GM18502 (cell line): ENCODE measurements at regions not wholly inside any gene's neighbourhood (a gene's known extent, or its start where the extent isn't known, plus 50 kb on each side); places are given as distances from the start of the nearest gene placed in this dataset.
"Not testable (repeated sequence)": the region's sequence is repeated elsewhere in the genome, so short reads cannot be mapped to it uniquely, and the experiment has no call there.

Experiments
- ATAC-seq: cut with Tn5 transposase; IDR thresholded peaks from one replicate; pipeline ENCODE4 v1.9.1; 2021; ENCODE audit warnings: mild to moderate bottlenecking; ENCODE audit not compliant: unreplicated experiment, poor library complexity

DNA sequence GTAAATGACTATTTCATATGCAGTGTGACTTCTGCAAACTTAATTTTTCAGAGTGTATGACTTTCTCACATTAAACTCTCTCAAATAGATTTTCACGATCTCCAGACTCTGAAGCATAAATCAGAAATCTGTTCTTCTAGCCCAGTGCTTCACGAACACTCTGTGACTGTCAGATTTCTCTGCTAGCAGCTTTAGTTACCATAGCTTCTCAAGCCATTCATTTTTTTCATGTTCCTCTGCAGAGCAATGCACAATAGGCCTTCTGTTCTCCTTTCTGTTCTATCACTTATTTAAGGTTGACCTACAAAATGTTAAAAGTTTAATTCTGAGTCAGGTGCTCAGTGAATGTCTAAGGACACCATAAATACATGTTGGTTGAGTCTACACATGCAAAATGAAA, 1102.2 kb downstream of the TUSC7 start:
- no peak for ATAC-seq

DNA sequence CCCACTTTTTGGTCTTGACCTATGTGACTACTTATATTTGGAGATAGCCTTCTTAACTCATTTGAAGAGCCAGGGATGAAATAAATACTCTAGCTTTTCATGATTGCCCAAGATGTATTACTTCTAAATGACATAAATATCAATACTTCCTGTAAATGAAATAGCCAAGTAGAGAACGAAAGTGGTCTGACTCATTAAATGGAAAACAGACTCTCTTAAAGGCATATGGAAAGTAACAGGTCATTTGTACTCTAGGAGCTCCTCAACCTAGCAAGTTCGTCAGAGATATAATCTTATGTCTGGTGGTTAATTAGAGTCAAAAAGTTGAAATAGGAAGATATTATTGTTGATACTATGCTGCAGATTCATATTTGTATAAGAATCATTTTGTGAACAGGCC, 1105.4 kb downstream of the TUSC7 start:
- no peak for ATAC-seq

DNA sequence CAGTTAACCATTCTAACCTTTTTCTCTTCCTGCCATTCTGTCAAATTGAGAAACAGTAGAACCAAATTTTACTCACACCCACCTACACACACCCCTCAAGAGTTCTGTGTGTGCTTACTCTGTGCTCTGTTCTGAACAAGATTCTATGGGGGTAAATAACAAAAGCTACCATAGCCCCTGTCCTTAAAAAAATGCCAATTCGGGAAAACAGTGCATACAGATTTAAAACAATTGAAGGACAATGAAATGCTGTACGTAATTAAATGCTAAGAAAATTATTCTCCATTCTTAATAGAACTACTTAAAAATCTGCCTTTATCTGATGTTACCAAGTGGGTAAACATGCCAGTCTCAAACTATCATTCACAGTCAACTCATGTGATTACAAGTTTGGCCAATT, 1107.5 kb downstream of the TUSC7 start:
- ATAC-seq = no peak

DNA sequence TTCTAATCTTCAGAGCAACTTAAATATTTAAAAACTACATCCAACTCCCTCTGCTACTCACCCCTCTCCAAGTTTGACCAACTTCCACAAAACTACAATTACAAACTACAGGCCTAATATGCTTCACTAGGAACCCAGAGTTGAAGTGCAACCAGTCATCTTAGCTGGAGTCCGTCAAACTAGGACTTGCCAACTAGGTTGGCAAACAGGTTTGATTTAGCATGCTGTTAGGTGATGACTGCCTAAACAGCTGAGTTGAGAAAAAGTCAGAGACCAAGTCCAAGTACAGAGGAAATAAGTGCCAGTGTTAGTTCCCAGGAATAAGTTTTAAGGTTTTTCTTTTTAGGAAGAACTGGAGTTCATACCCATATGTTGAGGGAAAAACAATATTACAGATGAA, 1109.0 kb downstream of the TUSC7 start:
- ATAC-seq = no peak

DNA sequence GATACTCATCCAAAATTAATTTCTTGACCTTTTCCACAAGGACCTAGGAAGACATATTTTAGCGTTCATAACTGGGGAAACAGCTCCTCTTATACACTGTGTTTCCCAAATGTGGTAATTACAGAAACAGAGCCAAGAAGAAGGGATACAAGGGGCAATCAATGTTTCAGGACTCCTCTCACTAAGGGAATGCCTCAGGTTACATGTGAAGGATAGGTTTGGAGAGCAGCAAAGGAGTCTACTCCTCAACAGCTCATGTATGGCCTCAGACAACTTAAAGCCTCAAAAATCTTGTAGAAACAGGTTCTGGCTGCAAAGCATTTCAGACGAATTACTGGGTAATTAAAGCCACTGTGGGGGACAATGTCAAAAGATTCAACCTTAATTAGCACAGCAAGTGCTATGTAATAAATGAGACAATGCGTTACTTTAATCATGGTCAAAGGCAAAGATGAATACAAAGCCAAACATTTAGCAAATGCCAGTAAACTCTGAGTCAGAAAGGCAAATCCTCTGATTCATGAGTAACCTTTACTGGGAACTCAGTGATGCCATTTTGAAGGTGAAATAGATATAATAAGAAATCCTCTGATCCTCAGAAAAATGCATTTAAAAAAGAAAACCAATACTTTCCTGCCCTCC, 1111.2 kb downstream of the TUSC7 start:
- ATAC-seq = no peak

DNA sequence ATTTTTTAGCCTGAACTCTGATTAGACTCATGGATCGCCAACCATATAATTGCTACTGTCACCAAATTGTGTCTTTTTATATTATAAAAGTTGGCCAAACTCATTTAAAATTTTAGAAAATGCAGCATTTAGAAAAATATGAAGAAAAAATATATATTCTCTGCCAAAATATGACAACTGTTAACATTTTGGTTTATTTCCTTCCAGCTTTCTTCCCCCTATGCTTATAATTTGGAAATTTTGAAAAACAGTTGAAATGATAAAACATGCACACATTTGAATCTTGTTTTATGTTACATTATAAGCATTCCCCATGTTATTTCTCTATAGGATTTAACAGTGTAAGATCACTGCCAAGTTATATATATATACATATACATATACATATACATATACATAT, 1112.8 kb downstream of the TUSC7 start:
- ATAC-seq = no peak

DNA sequence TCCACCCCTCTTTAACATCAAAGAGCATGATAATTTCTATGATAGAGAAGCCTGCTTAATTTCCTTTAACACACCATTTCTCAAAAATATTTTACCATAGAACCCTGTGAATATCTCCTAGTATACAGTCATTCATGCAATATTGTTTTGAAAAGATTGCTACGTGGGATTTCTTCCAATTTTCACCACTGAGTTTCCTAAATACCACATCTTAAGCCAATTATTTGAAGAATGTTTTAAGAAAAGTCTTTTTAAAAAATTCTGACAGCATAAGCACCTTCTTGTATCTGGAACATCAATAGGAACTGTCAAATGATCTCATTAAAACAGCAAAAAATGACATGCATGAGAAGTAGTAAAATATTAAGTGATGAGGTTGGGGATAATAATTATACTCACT, 1126.7 kb downstream of the TUSC7 start:
- no peak for ATAC-seq

DNA sequence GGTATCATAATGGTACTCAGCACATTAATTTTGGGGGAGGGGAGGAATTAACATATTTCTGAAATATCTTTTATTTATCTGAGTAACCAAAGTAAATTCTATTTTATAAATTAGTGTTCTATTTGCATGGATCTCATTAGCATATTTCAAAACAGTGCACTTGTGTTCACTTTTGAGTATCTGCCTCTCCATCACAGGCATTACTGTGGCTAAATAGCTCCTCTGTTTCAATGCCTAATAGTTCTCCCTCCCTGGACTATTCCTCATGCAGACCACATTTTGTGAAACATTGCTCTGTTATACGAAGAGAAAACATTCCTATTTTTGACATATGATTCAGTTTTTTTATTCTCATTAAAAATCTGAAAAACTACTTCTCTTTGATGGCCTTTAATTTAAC, 1127.8 kb downstream of the TUSC7 start:
- no peak for ATAC-seq

DNA sequence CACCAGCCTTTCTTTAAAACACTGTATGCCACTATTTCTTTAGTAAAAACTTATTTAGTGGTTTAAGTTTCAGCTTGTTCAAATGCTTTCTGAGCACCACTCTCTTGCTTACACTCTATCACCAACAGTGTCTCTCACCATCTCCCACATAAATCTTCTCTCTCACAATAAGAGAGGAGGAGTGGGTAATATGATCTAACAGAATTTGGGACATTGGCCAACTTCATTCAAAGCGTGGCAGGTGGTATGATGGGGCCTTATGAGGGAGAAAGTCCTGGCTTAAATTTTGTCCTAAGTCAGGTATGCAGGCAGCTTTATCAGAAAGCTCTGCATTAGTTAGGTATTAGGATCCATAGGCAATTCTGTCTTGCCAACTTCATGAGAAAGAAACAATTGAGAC, 1132.5 kb downstream of the TUSC7 start:
- ATAC-seq = no peak

DNA sequence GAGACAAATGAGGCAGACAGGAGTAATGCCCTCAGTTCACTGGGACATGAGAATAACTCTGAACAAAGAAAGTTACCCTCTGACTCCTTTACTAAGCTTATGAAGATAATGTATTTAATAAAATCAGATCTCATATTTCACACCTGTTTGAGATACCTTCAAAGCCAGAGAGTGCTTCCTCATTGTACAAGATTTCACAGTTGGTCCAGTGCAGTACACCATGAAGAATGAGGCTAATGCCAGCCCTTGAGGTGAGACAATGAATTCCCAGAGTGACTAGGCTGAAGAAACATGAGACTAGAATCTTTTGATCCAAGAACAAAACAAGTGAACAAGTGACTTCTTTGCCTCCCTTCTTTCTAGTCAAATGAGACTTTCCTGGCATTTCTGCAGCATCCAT, 1133.8 kb downstream of the TUSC7 start:
- no peak for ATAC-seq

DNA sequence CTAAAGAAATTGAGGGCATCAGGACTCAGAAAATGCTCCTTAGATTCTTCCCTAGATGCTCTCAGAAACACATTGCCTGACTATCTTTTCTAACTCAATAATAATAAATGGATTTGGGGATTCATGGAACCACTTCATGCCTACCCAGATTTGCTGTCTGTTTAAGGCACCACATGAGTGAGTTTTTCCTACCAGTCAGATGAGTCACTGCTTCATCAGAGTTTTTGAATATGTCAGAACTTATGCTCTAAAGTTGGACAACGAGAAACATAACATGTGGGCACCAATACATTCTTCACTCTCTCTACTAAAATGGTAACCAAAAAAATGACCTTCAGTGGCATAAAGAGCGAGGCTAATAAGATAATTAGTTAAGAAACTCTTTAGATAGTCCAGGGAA, 1135.1 kb downstream of the TUSC7 start:
- no peak for ATAC-seq

DNA sequence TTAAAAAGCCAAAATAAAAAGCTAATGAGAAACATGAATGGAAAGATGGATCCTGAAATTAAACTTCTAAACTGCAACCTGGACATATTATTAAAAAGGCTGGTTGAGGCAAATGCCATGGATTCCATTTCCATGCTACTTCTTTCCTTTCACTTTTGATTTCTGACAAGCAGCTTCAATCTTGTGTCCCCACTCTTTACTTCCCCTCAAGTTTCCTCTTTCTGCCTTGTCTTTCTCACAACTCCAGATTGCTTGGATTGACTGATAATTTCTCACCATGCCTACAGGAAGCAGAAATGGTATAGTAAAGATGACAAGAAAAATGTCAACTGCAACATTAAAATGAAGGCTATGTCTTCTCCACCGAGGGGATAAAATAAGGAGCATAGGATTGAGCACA, 1136.7 kb downstream of the TUSC7 start:
- ATAC-seq = no peak

DNA sequence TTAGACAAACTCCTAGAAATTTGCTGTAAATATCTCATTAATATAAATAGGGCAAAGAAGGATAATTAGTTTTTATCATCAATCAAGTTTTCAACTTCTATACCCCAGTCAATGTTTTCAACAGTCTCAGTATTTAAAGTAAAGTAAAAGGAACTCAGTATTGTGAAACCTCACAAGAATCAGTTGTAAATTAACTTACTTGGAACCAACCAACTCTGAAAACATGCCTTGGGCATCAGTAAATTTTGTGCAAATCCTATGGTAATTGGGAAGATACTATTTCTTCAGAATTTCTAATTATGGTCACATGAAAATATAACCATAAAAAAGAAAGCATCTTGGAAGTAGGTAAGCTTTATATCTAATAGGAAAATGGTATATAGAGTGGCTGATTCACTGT, 1139.0 kb downstream of the TUSC7 start:
- ATAC-seq = no peak

DNA sequence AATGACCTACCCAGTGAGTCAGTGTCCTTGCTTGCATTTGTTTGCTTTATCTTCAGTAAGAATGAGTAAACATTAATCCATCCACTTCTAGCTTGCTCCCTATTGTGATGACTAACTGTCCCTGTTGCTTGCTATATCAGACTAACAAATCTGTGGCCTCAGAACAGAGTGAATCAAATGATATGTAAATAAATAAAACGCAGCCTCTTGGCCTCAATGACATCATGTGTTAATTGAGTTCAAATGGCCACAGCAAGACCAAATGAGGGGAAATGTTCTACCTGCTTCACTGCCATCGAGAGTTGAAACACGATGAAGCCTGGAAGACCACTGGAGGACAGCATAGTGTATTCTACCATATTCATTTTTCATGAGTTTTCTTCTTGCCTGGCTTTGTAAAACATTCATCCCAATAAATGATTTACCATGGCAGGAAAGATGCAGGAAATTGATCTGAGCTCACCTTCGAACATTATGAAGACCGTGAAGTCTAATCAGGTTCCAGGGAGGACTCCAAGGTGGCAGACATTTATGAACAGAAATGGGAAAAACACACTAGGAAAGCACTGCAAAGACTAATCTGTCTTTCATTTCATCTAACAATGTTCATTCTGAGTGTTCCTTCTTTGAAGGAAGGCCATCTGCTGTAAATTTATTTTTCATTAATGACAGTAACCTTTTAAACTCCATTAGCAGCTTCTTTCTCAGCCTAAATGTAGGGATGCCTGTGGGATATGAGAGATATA, 1144.5 kb downstream of the TUSC7 start:
- ATAC-seq = no peak

DNA sequence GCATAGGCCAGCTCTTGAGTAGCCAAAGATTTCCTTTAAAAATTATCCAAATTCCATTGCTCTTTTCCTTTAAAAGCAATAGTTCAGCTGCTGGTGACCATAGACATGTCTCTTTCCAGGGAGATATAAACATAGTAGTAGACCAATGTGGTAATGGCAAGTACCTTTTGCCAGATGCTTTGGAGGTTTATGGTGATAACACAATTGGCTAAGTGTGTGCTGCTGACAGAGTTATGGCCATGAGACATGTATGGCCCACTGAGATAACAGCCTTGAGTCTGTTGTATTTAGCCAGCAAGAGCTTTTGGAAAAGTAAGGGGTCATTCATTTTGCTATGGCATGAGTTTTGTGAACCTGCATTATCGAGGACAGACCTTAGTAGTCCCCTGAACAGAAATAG, 1146.8 kb downstream of the TUSC7 start:
- ATAC-seq = no peak

DNA sequence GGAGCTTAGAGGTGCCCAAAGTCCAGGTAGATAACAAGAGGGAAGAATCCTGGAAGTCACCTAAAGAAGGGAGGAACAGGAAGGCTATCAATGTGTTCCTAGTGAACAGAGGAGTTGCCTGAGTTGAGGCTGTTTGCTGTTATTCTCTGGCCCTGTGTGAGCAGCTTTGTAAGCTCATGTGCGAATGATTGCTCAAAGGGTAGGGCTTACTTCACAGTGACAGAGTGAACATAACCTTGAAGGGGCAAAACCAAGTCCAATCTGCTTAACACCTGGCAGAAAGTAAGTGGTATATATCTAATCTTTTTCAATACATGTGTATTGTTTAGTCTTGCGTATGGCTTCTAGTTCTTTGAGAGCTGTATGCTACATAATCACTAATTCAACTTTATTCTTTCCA, 1153.6 kb downstream of the TUSC7 start:
- no peak for ATAC-seq

DNA sequence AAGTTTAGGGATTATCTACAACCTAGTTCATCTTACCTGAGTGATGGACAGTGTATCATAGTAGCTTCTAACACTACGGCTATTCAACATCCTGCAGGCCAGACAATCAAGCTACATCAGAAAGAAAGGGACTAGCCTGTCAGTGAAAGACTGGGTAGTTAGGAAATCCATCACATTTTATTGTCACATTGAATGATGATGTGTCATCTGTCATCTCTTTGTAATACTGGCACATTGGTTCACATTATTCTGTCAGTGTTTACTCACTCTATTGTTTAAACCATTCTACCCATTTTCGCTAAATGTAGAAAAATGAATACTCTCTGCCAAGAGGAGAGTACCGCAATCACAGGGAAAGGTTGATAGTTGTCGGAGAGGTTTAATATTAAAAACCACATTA, 1155.8 kb downstream of the TUSC7 start:
- ATAC-seq = no peak

DNA sequence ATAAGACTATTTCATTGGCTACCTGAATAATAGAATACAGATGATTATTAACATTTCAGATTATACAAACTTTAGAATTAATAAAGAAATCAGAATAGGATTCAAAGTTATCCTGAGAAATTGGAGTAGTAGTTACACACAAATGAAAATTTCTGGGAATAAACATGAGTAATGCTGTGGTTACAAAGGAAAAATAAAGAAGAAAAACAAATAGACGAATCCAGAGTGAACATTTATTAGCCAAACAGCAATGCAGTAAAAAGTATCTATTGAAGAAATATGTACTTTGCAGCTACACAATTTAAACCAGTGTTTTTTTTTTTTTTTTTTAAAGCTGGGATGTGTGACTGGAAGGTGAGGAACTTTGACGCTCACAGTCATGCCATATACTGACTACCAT, 1159.2 kb downstream of the TUSC7 start:
- ATAC-seq = no peak

DNA sequence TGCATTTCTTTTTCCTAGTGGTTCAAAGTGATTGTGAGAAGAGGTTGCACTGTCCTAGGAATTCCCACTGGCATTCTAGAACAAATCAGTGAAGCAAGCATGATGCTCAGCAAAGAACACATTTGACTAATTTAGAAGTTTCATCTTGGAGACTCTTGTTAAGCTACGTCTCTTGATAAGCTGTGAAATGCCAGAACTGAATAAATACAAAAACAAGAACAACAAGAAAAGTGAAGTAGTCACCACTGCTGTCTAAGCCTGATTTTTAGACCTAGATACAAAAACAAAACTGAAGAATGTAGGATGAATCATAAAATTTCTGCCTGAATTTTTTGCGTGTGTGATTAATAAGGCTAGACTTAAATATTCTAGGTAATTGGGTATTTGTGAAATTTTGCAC, 1162.4 kb downstream of the TUSC7 start:
- ATAC-seq = no peak

DNA sequence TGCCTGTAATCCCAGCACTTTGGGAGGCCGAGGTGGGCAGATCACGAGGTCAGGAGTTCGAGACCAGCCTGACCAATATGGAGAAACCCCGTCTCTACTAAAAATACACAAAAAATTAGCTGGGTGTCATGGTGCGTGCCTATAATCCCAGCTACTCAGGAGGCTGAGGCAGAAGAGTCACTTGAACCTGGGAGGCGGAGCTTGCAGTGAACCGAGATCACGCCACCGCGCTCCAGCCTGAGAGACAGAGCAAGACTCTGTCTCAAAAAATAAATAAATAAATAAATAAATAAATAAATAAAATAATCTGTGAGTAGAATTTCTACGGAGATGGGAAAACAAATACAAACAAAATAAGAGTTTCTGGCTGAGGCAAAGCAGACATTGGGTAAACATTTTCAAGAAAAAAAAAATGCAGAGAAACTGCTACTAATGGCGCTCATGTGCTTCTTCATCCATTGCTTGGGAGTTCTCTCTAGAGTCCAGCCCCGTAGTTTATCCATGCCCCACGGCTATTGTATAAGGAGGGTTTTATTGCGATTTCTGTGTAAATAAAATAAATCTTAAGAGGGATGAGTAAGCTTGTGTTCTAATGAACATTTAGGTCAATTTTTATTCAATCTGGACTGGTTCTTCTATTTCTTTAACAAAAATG, 1161.9 kb downstream of the IGSF11 start:
- not testable (repeated sequence) for ATAC-seq

DNA sequence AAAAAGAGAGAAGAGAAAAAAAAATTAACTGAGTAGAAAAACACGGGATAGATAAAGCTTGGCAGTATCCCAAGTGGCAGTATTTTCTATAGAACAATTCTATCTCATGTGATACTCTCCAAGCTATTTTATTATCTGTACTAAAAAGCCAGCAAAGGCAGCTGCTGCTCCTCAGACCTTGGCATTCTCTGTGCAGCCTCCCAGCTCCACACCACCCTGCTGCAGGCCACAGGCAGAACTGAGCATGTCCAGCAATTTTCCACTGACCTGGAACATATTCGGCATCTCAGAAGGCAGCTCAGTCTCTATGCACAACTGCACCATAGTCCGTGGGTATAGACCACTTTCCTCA, 1161.4 kb downstream of the IGSF11 start:
- no peak for ATAC-seq
